HCT116 (cell line): ENCODE measurements at regions not wholly inside any gene's neighbourhood (a gene's known extent, or its start where the extent isn't known, plus 50 kb on each side); places are given as distances from the start of the nearest gene placed in this dataset.

ENCODE experiments used
- CTCF ChIP-seq, 3 experiments: fragments of 200-600 bp in 1 of 3; sonication (generic) in 1 of 3; IDR thresholded peaks in 2 of 3; conservative IDR thresholded peaks in 1 of 3; 2 replicates each; pipeline ENCODE4 v1.5.1; 2012 to 2017; ENCODE audit warnings: low read depth in 2 of 3, low read length in 2 of 3, antibody characterized with exemption in 1 of 3, borderline replicate concordance in 1 of 3, control low read depth in 1 of 3, mild to moderate bottlenecking in 1 of 3, mixed read lengths in 1 of 3, mixed run types in 1 of 3, moderate library complexity in 1 of 3; ENCODE audit not compliant: insufficient read depth in 1 of 3
- EZH2 ChIP-seq: fragments of 200-600 bp; sonication (generic); IDR thresholded peaks from 2 replicates; pipeline ENCODE4 v1.6.1; 2017; ENCODE audit warnings: antibody characterized with exemption, mixed run types
- POLR2A ChIP-seq: IDR thresholded peaks from 2 replicates; pipeline ENCODE4 v1.7.0; 2011; ENCODE audit warnings: borderline replicate concordance; ENCODE audit not compliant: insufficient read depth, insufficient read length; ENCODE audit errors: extremely low read depth
- SRF ChIP-seq: IDR thresholded peaks from 2 replicates; pipeline ENCODE4 v1.6.1; 2012; ENCODE audit warnings: low read depth
- ZNF274 ChIP-seq: fragments of 200-500 bp; sonication (Bioruptor generic); IDR thresholded peaks from 2 replicates; pipeline ENCODE4 v1.6.1; 2014; ENCODE audit warnings: mild to moderate bottlenecking, low read depth, low read length, inconsistent platforms

- no peak for TF ChIP-seq SRF
- no peak for TF ChIP-seq CTCF (IDR thresholded peaks at IDR 0.05 in 2 of 3, conservative IDR thresholded peaks at IDR 0.05 in 1 of 3; ENCODE audit: borderline replicate concordance in 1 of 3, insufficient read depth in 1 of 3, low read depth in 2 of 3, low read length in 2 of 3)
- no peak for TF ChIP-seq EZH2
- no peak for TF ChIP-seq POLR2A
- TF ChIP-seq ZNF274, result no peak
Measured at GRCh38 chr2:36289731-36290130, 65.8 kb upstream of the CRIM1 start.
